ENCODE measurements at regions not wholly inside any gene's neighbourhood (a gene's known extent, or its start where the extent isn't known, plus 50 kb on each side); places are given as distances from the start of the nearest gene placed in this dataset.

DNA sequence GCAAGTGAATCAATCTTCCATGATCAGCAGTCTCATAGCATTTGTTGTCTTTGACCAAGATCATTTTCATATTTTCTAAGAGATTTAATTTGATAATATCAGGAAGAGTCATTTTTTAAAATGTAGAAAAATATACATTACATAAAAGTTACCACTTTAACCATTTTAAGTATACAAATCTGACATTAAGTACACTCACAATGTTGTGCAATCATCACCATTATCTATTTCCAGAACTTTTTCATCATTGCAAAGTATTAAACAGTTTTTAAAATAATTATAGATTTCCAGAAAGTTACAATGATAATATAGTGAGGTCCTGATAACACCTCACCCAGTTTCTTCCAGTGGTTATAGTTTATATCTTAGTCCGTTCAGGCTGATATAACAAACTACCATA is 222.5 kb upstream of the RHOBTB1 start:
- no peak for ATAC-seq
- intact Hi-C loops (cut with DNase I), result loop anchor here in 1 of 2 donors (10.0 kb wide), 1 partner anchor 568 kb away; no protein-coding TSS in a partner anchor
- no peak for DNase-seq

- ATAC-seq, result no peak
- intact Hi-C loops (cut with DNase I), result loop anchor here in 1 of 2 donors (10.0 kb wide), 1 partner anchor 569 kb away; no protein-coding TSS in a partner anchor
- no peak for DNase-seq
Measured at GRCh38 chr10:61166065-61166464, 222.1 kb upstream of the RHOBTB1 start.

DNA sequence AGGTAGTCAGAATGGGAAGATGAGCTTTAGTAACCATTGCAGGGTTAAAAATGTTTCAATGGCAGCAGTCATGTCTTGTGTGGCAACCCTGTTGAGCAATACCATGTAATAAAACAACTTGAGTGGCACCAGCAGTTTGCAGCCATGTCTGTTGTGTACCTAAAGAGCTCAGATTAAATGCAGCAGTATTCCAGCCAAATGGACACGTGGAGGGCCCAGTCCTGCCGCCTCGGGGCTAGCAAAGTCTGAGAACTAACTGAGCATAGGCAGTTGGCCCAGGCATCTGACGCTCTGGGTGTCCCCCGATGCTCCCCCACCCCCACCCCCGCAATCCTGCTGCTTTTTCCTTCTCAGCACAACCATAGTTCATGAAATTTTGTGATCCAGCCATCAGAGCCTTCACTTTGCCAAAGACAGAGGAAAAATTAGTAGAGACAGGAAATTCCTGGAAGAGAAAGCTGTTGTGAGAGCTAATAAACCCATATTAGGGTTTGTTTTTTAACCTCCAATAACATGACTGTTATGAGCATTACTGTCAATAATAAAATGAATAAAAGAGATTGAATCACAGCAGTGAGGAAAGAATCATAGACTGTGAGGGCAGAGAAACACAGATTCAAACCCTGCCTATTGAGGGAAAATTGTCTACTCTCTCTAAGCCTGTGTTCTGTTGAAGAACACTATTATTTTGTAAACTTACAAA is 220.6 kb upstream of the RHOBTB1 start:
- intact Hi-C loops (cut with DNase I), result loop anchor here in 1 of 2 donors (10.0 kb wide), 1 partner anchor 570 kb away; no protein-coding TSS in a partner anchor
- ATAC-seq, result peak; percentile 31 to 74

GRCh38 chr10:61163403-61163802 is 219.4 kb upstream of the RHOBTB1 start:
- DNase-seq, result no peak
- intact Hi-C loops (cut with DNase I), result loop anchor here in 1 of 2 donors (10.0 kb wide), 1 partner anchor 571 kb away; no protein-coding TSS in a partner anchor
- peak; percentile 10 to 82 for ATAC-seq

More for the DNA sequence above, 220.6 kb upstream of the RHOBTB1 start:
- no peak for DNase-seq

DNA sequence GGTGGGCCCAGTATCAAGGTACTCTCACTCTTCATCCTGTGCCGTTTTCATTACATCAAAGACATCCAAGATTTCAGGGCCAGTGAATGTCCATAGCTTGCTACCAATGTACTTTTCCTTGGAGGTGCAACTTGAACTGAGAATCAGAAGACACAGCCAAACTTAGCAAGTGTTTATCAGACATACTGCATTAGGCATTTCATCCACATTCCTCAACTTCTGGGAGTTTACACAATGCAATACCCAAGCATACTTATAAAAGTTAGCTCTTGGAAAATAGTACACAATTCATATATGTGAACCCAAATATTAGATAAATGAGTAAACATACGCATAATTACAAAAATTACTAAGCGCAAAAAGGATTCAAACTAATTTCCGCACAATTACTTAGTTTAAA is 216.3 kb upstream of the RHOBTB1 start:
- intact Hi-C loops (cut with DNase I), result loop anchor here in 1 of 2 donors (10.0 kb wide), 1 partner anchor 575 kb away; no protein-coding TSS in a partner anchor

DNA sequence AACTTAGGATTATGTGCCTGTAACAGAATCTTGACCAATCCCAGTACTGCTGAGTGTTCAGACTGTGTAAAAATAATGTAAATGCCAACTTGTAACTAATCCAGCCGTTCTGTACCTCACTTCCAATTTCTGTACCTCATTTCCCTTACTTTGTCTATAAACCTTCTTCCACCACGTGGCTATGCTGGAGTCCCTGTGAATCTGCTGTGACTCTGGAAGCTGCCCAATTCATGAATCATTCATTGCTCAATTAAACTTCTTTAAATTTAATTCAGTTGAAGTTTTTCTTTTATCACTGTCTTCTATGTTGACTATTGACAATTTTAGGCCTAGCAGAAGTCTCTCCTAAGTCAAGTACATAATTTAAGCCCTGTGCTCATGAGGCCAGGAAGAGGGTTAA is 215.3 kb upstream of the RHOBTB1 start:
- intact Hi-C loops (cut with DNase I), result no loop called here
- no peak for ATAC-seq

More for the DNA sequence above, 216.3 kb upstream of the RHOBTB1 start:
- DNase-seq (no peak), ATAC-seq (no peak)

GRCh38 chr10:61157182-61157581 is 213.2 kb upstream of the RHOBTB1 start:
- intact Hi-C loops (cut with DNase I), result no loop called here
- ATAC-seq (peak; percentile 49 to 72), DNase-seq (no peak)

More for the DNA sequence above, 215.3 kb upstream of the RHOBTB1 start:
- DNase-seq, result no peak

- ATAC-seq (no peak), DNase-seq (no peak)
- intact Hi-C loops (cut with DNase I), result no loop called here
Measured at GRCh38 chr10:61153771-61154170, 209.8 kb upstream of the RHOBTB1 start.

DNA sequence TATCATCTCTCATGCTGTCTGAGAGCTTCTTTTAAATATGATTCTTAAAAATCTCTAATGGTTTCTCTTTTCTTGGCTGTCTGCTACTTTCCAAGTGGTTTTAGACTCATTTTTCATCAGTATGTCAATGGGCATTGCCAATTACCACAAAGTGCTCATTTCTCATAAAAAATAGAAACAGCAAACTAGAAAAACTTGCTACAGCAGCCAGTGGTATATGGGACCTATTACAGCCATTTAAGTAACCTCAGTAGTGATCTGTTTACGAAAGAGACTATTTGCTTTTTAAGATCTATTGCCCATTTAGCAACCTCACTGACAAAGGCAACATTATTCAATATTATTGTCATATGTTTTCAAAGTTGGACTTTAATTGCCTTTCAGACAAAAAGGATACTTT is 207.1 kb upstream of the RHOBTB1 start:
- DNase-seq (no peak), ATAC-seq (no peak)
- intact Hi-C loops (cut with DNase I), result no loop called here

DNA sequence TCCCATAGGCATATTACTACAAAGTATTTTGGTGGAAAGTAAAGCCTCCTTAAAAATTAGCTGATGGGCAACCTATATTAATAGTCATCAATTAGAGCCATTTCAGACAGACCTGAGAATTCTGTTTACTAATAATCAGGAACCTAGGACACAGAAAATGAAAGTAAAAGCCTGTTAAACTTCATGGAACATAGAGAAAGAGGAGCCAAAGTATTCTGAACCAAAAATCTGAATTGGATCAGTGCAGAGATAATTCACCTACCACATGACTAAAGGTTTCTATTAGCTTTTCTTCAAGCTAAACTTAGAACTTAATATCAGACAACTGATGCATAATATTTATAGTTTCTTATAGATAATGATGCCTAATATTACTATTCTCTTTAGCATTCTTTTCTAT is 204.5 kb upstream of the RHOBTB1 start:
- DNase-seq (no peak), ATAC-seq (no peak)
- intact Hi-C loops (cut with DNase I), result no loop called here

DNA sequence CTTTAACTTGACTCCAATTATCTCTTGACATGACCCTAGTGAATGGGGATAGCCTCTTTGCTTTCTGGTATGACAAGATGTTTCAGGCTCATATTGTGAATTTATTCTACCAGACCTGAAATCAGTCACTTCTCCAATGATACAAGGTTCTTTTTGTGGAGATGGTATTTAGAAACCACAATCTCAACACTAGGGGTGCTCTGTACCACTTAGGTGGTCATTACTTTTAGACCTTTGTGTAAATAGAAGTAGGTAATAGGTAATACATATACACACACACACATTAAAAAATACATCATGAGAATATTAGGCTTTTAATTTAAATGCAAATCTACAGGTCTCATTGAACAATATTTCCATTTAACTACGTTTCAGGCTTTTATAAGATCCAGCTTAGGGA is 199.0 kb upstream of the RHOBTB1 start:
- ATAC-seq (no peak), DNase-seq (no peak)
- intact Hi-C loops (cut with DNase I), result loop anchor here (5.0 kb wide), 3 partner anchors 44 to 326 kb away; no protein-coding TSS in a partner anchor

DNA sequence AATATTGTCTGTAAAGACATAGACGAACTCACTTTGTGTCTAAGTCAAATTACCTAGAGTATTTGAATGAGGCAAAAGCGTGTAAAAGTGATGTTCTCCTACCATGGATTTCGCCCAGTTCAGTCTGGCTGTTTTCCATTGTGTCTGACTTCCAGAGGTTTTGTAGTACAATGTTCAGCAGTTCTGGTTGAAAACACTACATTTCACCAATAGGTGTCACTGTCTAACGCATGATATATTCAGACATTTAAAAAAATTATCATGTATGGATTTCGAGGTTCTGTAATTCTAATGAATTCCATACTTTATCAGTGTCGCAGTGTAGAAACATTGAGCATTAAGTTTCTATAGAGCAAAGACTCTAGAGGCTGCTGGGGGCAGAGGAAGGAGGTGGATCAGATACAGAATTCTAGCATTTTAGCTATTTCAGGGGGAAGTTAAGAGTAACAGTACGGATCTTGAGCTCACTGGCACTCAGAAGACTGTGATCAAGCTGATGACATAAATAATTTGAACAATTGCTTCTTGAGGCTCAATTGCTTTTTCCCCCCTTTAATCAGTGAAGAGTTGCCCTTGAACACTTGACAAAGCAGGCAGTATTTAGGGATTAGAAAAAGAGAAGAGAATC is 196.9 kb upstream of the RHOBTB1 start:
- intact Hi-C loops (cut with DNase I), result loop anchor here (2.0 to 5.0 kb wide), 4 partner anchors 46 to 324 kb away; no protein-coding TSS in a partner anchor
- ATAC-seq (peak; percentile 74 to 75), DNase-seq (no peak)

GRCh38 chr10:61139592-61139953 is 195.6 kb upstream of the RHOBTB1 start:
- DNase-seq (no peak), ATAC-seq (no peak)
- intact Hi-C loops (cut with DNase I), result loop anchor here in 1 of 2 donors (5.0 kb wide), 1 partner anchor 53 kb away; no protein-coding TSS in a partner anchor

GRCh38 chr10:61138708-61139591 is 195.0 kb upstream of the RHOBTB1 start:
- no peak for DNase-seq
- intact Hi-C loops (cut with DNase I), result loop anchor here in 1 of 2 donors (5.0 kb wide), 1 partner anchor 53 kb away; no protein-coding TSS in a partner anchor
- no peak for ATAC-seq

GRCh38 chr10:61136139-61136538 is 192.2 kb upstream of the RHOBTB1 start:
- ATAC-seq, result no peak
- no peak for DNase-seq
- intact Hi-C loops (cut with DNase I), result loop anchor here in 1 of 2 donors (5.0 kb wide), 1 partner anchor 56 kb away; no protein-coding TSS in a partner anchor

DNA sequence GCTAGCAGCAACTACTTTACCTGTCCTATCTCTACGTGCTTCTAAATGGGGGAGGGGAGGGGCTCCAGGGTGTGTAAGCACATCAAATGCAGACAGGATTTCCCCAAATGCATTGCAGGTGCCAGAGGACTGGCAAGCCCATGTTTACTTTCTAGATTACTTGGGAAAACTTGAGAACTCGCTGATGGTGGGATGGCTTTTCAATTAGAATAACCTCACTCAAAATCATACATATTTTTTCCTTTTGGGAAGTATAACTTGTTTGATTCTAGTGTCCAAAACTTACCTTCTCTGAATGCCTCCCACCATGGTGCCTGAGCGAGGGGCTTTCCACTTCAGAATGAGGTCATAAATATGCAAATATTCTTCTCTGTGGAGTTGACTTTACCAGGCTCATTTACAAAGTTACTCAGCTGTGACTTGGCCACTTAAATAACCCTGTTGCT is 191.3 kb upstream of the RHOBTB1 start:
- intact Hi-C loops (cut with DNase I), result loop anchor here in 1 of 2 donors (5.0 kb wide), 1 partner anchor 57 kb away; no protein-coding TSS in a partner anchor

GRCh38 chr10:61130366-61130765 is 186.4 kb upstream of the RHOBTB1 start:
- intact Hi-C loops (cut with DNase I), result no loop called here
- DNase-seq (no peak), ATAC-seq (no peak)

More for the DNA sequence above, 191.3 kb upstream of the RHOBTB1 start:
- ATAC-seq, result no peak
- no peak for DNase-seq

DNA sequence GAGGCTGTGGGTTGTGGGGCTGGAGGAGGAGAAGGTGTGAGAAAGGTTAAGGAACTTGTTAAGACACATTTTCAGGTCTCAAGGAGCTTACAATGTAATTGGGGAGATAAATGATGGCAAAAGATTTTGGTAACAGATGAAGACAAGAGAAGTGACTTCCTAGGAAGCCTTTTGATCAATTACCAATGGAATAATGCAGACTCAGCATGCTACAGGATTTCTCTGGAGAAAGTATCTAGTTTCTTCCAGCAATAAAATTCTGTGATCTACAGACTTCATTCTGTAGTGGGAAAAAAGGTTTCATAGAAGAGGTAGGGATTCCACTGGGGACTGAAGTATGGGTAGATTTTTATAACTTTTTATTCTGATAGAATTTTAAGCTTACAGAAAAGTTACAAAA is 184.2 kb upstream of the RHOBTB1 start:
- DNase-seq, result no peak
- no peak for ATAC-seq
- intact Hi-C loops (cut with DNase I), result no loop called here

- no peak for DNase-seq
- ATAC-seq, result no peak
- intact Hi-C loops (cut with DNase I), result no loop called here
Measured at GRCh38 chr10:61125560-61126170, 181.7 kb upstream of the RHOBTB1 start.
